Activated CD4-positive, CD25-positive, alpha-beta regulatory T cell treated with anti-CD3 and anti-CD28 coated beads, Interleukin-2, amount 50 U/mL, for 24 hours (primary cell): ENCODE measurements at regions not wholly inside any gene's neighbourhood (a gene's known extent, or its start where the extent isn't known, plus 50 kb on each side); places are given as distances from the start of the nearest gene placed in this dataset.
"Not testable (repeated sequence)": the region's sequence is repeated elsewhere in the genome, so short reads cannot be mapped to it uniquely, and the experiment has no call there.

Experiments used
- ATAC-seq, 2 donors: fragments of 150-1000 bp; cut with Tn5 transposase; one replicate each; pipeline ENCODE4 v1.10.0; 2021; ENCODE audit warnings: mild to moderate bottlenecking in 1 of 2, moderate library complexity in 1 of 2

- ATAC-seq: not testable (repeated sequence)
These were observed 815.3 kb upstream of the SLITRK1 start for GRCh38 chr13:84697591-84697990.

DNA sequence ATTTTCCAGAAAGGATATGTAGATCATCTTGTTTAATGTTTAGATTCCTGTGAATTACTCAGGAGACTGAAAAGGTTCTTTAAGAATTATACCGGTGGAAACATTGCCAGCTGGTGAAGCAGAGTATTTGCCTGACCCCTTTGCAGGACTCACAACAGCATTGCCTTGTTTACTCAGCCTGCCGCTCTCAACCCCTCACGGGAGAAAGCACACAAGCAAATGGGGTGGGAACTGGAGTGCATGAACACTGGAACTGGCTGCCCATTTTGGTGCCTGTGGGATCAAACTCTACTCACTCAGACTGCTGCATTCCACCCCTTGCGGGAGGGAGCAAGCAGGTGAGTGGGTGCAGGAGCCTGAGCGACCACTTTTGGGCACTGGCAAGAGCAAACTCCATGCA is 804.7 kb upstream of the SLITRK1 start:
- ATAC-seq: no peak

DNA sequence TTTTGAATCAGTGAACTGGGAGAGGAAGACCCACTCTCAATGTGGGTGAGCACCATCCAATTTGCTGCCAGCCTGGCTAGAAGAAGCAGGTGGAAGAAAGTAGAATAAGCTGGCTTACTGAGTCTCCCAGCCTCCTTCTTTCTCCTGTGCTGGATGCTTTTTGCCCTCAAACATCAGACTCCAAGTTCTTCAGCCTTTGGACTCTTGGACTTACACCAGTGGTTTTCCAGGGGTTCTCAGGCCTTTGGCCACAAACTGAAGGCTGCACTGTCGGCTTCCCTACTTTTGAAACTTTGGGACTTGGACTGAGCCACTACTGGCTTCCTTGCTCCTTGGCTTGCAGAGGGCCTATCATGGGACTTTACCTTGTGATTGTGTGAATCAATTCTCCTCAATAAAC is 804.2 kb upstream of the SLITRK1 start:
- ATAC-seq: no peak

GRCh38 chr13:84684804-84685203 is 802.5 kb upstream of the SLITRK1 start:
- ATAC-seq: no peak

GRCh38 chr13:84684048-84684662 is 801.9 kb upstream of the SLITRK1 start:
- ATAC-seq: no peak

- no peak for ATAC-seq
These were observed 801.2 kb upstream of the SLITRK1 start for GRCh38 chr13:84683448-84683847.

- no peak for ATAC-seq
These were observed 795.6 kb upstream of the SLITRK1 start for GRCh38 chr13:84677836-84678235.

DNA sequence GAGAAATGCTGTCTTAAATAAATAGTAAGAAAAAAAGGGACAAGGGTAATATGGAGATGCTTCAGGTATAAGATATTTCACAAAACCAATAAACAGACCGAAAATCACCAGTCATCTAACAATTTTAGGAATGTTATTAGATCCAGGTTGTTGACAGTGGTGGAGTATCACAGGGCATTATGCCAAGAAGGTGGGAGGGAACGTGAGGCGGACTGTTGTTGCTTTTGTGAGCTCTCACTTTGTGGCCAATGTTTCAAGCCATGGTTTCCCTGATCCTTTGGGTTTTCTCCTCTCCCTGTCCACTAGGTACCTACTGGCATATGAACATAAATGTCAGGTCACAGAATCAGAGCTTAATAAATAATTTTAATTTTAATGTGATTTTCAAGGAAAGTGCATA is 790.3 kb upstream of the SLITRK1 start:
- no peak for ATAC-seq

- no peak for ATAC-seq
These were observed 788.0 kb upstream of the SLITRK1 start for GRCh38 chr13:84670245-84670644.

- ATAC-seq: no peak
These were observed 786.4 kb upstream of the SLITRK1 start for GRCh38 chr13:84668637-84669036.

DNA sequence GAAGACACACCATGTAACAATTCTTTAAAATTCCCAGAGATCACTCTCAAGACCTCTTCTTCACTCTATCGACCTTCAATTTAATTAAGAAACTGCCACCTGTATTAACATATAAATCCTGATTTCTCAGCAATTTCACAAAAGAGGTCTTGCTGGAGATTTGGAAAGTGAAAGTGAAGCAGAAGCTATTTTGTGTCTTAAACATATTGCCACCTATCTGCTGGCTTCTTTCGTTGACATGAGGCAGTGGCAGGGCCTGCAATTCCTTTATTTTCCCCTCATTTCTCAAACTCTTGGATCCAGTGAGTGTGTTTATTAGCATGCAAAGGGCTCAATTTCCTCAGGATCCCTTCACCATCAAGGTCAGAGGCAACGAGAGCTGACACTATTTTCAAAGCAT is 780.2 kb upstream of the SLITRK1 start:
- no peak for ATAC-seq

DNA sequence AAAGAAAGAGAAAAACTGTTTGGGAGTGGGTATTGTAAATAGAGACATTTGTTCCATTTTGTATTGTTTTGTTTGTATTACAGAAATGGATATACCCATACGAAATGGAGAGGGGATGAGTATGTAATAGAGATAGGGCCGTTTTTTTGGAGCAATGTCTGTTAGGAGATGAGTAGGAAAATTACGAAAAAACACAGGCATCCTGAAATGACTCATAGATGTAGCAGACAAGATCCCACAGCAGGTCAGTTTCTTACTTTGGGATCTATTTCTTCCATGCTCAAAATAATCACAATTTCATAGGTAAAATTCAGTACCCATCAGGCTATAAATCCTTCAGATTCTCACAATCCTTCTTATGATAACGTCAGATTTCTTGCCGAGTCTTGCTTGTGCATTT is 779.4 kb upstream of the SLITRK1 start:
- ATAC-seq: no peak

DNA sequence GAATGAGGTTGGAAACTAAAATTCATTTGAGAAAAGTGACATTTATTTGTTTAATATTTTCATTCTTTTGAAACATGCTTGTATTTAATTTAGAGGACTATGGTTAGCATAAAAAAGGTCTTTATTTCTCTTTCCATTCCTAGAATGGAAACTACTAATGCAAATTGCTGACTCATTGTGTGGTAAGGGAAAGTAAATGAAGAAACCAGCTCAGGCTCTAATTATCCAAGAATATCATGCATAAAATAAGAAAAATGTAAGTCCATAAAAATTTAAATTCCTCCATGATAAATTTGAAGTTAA is 777.0 kb upstream of the SLITRK1 start:
- no peak for ATAC-seq

DNA sequence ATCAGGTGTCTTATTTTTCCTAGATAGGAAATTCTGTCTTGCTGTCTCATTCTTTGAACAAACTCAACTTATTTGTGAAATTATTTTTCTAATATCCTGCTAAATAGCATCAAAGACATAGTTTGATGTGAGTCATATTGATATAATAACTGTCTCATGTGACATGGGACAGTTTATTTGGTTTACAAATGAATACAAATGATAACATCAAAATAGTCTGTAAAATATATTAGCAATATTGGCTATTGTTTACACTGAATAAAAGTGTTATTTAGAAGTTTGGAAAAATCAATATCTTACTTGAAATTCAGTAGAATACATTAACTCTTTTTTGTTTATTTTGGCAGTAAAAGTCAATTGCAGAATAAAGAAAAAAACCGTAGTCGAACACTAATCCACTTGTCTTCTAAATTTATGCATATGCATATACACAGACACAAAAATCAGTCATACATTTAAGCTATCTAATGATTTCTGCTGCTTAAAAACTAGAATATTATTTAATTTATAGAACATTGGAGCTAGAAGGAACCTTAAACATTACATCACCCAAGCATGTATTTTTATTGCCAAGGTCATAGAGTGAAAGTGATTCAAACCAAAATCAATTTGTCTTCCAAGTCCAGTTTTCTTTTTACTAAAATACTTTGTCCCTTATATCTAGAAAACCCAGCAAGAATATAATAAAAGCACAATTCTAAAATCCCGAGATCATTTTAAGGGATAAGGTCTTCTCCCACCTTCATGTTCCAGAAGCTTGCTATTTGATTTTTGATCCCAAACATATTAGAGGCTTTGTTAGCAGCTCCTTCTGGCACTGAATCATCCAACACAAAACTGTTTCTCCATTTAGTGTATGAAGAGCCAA is 776.5 kb upstream of the SLITRK1 start:
- ATAC-seq: no peak

DNA sequence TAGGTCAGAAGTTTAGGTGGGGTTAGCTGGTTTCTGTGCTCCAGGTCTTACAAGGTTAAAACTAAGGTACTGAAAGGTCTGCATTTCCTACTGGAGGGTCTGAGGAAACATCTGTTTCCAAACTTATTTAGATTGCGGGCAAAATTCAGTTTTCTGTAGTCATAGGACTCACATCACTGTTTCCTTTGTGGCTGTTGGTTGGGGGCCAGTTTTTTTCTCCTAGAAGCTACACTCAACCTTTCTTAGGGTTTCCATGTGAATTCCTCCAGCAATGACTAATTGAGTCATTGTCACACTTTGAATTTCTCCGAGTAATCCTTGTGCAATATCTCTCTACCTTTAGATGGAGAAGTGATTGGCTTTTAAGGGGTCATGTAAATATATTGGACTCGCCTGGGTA is 773.4 kb upstream of the SLITRK1 start:
- ATAC-seq: no peak

DNA sequence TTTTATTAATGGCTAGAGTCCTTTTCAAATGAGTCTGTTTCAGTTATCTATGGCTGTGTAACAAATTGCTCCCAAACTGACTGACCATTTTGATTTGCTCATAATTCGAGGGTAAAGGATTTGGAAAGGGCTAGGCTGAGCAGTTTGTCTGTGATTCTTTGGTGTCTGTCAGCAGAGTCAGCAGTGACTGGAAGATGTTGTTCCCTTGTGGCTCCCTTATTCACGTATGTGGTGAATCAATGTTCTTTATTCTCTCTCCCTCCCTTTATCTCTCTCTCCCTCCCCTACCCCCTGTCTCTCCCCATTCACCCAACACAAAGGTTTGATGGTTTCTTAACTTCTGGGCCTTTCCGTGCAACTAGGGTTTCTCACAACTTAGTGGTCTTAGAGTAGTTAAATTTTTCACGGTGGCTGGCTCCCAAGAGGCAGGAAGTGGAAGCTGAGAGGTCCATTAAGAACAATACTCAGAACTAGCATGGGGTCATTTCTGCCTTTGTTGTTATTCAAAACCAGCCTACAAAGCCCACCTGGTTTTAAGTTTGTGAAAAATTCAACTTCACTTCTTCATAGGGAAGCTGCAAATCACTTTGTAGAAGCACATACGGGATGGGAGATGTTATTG is 772.5 kb upstream of the SLITRK1 start:
- ATAC-seq: no peak

GRCh38 chr13:84653915-84654534 is 771.8 kb upstream of the SLITRK1 start:
- ATAC-seq: no peak

DNA sequence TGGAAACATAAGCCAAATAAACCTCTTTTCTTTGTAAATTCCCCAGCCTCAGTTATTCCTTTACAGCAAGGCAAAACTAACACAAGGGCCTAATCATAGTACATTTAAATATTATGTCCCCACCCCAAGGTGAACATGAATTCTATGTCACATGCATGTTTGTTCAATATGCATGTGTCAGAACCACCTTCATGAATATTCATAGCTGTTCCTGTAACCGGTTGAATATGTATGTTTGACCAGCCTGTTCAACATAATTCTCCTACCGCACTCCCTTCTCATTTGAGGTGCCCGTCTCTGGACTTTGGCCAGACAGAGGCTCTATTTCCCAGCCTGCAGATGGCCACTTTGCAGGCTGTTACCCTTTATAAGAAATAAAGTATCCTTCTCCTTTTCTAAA is 769.4 kb upstream of the SLITRK1 start:
- ATAC-seq: no peak

DNA sequence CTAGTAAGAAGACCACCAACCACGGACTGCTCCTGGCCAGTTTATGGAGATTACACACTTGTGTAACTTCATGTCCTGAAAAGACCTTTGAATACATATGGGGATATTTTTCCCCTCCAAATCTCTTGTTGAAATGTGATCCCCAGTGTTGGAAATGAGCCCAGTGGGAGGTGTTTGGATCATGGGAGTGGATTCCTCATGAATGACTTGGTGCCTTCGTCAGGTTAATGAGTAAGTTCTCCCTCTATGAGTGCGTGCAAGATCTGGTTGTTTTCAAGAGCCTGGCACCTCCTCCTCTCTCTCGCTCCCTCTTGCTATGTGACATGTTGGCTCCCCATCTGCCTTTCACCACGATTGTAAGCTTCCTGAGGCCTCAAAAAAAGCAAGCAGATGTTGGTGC is 769.0 kb upstream of the SLITRK1 start:
- no peak for ATAC-seq

GRCh38 chr13:84649853-84650252 is 767.6 kb upstream of the SLITRK1 start:
- no peak for ATAC-seq

DNA sequence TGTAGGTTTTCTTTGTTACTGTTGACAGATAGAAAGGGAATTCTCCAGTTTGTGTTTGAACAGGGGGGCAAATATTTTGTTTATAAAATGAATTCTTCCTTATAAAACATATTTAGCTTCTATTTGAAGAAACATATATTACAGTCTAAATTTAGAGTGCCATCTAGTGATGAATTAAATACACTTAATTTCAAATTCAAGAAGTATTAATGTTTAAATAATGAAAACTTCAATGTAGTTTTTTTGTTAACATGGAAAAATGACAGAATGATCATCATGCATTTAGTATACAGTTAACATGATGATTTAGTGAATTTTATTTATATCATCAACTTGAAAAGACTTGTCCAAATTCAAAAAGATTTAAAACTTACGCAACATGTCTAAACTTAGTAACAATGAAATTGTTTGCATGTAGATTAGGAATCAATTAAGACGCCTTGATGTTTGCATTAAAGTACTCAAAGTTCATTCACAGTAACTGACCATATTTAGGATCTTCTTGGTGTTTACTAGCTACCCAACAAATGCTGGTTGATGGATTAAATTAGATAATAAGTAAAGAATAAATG is 765.9 kb upstream of the SLITRK1 start:
- no peak for ATAC-seq

DNA sequence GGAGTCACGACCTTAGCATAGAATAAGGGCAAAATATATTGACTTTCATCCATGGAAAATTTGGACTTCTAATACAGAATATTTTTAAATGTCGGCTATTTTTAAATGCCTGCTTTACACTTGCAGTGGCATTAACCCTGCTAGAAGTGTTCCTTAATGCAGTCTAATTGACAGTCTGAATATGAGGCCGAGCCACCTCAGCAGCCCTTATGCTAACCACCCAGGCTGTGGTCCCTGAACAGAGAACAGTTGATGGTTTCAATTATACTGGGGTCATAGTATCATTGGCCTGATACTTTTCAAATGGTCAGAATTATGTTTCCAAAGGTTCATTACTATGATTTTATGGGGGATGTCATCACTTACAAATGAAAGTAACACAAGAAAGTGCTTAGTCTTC is 764.7 kb upstream of the SLITRK1 start:
- ATAC-seq: no peak

DNA sequence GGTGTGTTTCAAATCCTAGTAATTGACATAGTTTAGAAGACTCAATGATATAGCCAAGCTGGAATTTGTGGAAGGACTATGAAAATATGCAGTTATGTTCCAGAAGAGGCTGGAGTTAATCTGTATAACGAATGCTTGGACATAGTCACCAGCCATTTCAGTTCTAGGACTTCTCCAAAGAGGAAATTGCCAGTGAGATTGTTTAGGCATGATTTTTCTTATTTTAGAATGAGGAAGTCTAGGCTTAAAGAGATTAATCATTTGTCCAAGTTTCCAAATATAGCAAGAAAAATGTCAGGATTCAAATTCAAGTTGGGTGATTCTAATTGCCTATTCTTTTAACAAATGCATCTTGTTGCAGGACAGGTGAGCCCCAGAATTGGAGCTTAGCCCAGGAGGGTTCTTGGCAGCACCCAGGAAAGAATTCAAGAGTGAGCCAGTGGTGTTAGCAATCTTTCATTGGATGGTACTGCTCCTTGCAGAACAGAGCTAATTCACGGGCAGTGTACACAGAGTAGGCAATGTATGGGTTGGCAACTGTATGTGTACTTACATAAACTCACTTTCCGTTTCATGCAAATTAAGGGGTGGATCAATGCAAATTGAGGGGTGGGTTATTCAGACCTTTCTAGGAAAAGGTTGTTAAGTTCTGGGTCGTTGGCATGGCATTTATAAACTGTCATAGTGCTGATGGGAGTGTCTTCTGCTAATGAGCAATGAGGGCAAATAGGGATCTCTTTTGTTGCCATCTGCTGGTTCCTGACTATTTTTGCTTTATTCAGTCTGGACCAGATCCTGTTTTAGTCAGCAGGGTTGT is 763.1 kb upstream of the SLITRK1 start:
- ATAC-seq: no peak
